Prostate gland (tissue), 2 donors: ENCODE measurements at regions not wholly inside any gene's neighbourhood (a gene's known extent, or its start where the extent isn't known, plus 50 kb on each side); places are given as distances from the start of the nearest gene placed in this dataset.
"Not testable (repeated sequence)": the region's sequence is repeated elsewhere in the genome, so short reads cannot be mapped to it uniquely, and the experiment has no call there.

ENCODE experiments used
- DNase-seq: peaks from one replicate; pipeline ENCODE4 v3.0.0-alpha.2; 2019; ENCODE audit warnings: low spot score
- H3K27ac ChIP-seq, 2 donors: fragments of 200-600 bp; sonication (generic); 2 replicates each; pipeline ENCODE4 v1.5.1; 2017 to 2019
- H3K27me3 ChIP-seq: fragments of 200-600 bp; sonication (generic); replicated peaks from 2 replicates; pipeline ENCODE4 v1.5.1; 2019; ENCODE audit not compliant: insufficient read depth
- H3K36me3 ChIP-seq, 2 donors: fragments of 200-600 bp; sonication (generic); 1 replicate in 1 of 2; 2 replicates in 1 of 2; pipeline versions ENCODE4 v1.5.1 to v1.8.1; 2017 to 2019
- H3K4me1 ChIP-seq: fragments of 200-600 bp; sonication (generic); replicated peaks from 2 replicates; pipeline ENCODE4 v1.5.1; 2019
- H3K4me3 ChIP-seq, 2 donors: fragments of 200-600 bp; sonication (generic); 2 replicates each; pipeline ENCODE4 v1.5.1; 2017 to 2019
- H3K9me3 ChIP-seq: fragments of 200-600 bp; sonication (generic); 2 replicates; pipeline ENCODE4 v1.5.1; 2017
- CTCF ChIP-seq, 4 experiments: fragments of 200-600 bp in 2 of 4; fragments of 450-650 bp in 2 of 4; sonication (generic) in 2 of 4; IDR thresholded peaks; 1 replicate in 3 of 4; 2 replicates in 1 of 4; pipeline ENCODE4 v1.5.1; 2016 to 2019; ENCODE audit warnings: antibody characterized with exemption in 4 of 4, mild to moderate bottlenecking in 2 of 4, moderate library complexity in 2 of 4
- POLR2A ChIP-seq: fragments of 450-650 bp; IDR thresholded peaks from one replicate; pipeline ENCODE4 v1.6.1; 2016; ENCODE audit warnings: antibody characterized with exemption, mild to moderate bottlenecking
- POLR2AphosphoS5 ChIP-seq: sonication (generic); formaldehyde crosslinking; IDR thresholded peaks from one replicate; pipeline ENCODE4 v1.6.1; 2017; ENCODE audit warnings: antibody characterized with exemption
- WGBS: methylation state at CpG from one replicate; pipeline ENCODE4 v1.1.5; 2018; 5-methylcytosine and 5-hydroxymethylcytosine counted together
- intact Hi-C: fragments of 100-400 bp; cut with DNase I; formaldehyde crosslinking; loops from one replicate; pipeline ENCODE4 v1.14.2; 2022

- no peak for TF ChIP-seq CTCF (IDR thresholded peaks at IDR 0.05)
- TF ChIP-seq POLR2AphosphoS5 = no peak
- TF ChIP-seq POLR2A = no peak
- Histone ChIP-seq H3K9me3 (no peaks in the 10 kb centered on the region), H3K36me3 (no peaks in the 10 kb centered on the region), H3K4me1 (no peaks in the 10 kb centered on the region), H3K27me3 (no peaks in the 10 kb centered on the region), H3K27ac (no peak overlapping the region), H3K4me3 (no peak overlapping the region)
- intact Hi-C loops = no loop called here
- DNase-seq = no peak
- 46% methylated on average over 4 of the region's 4 CpGs for WGBS
These were observed 141.2 kb upstream of the LRIG1 start for GRCh38 chr3:66642019-66642418.

GRCh38 chr3:66642484-66642883, 141.7 kb upstream of the LRIG1 start:
- DNase-seq = no peak
- TF ChIP-seq POLR2AphosphoS5 = no peak
- no peak for TF ChIP-seq POLR2A
- TF ChIP-seq CTCF (IDR thresholded peaks at IDR 0.05) = no peak
- intact Hi-C loops = no loop called here
- 39% methylated on average over 3 of the region's 3 CpGs for WGBS
- Histone ChIP-seq H3K27me3 (no peaks in the 10 kb centered on the region), H3K36me3 (no peaks in the 10 kb centered on the region), H3K4me3 (no peak overlapping the region), H3K27ac (no peak overlapping the region), H3K4me1 (no peaks in the 10 kb centered on the region), H3K9me3 (no peaks in the 10 kb centered on the region)

- no peak overlapping the region for H3K27ac ChIP-seq
- no peak for TF ChIP-seq POLR2AphosphoS5
- no peak for TF ChIP-seq POLR2A
- TF ChIP-seq CTCF (IDR thresholded peaks at IDR 0.05) = no peak
- H3K4me3 ChIP-seq = no peak overlapping the region
- no peaks in the 10 kb centered on the region for H3K4me1 ChIP-seq
- intact Hi-C loops = no loop called here
- no peak for DNase-seq
- no peaks in the 10 kb centered on the region for H3K36me3 ChIP-seq
- no peaks in the 10 kb centered on the region for H3K9me3 ChIP-seq
- H3K27me3 ChIP-seq = no peaks in the 10 kb centered on the region
These were observed 143.7 kb upstream of the LRIG1 start for GRCh38 chr3:66644549-66644948.

DNA sequence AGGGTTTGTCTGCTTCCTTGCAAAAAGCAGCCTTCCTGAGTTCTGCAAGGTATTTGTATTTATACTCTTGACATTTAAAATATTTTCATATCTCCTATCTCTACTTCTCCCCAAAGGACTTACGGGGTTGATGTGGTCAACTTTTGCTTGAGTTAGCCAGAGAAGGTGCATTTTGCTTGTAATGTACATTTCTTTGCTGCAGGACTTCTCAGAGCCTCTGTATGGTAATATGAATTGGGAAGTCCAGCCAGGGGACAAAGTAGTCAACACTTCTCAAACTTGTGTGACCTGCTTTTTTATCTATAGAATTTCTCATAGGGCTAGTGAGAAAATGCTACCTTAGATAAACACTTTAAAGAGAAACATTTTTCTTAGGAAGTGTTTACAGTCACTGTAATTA, 148.2 kb upstream of the LRIG1 start:
- Histone ChIP-seq H3K27ac (no peak overlapping the region), H3K36me3 (no peaks in the 10 kb centered on the region), H3K4me3 (no peak overlapping the region), H3K27me3 (no peaks in the 10 kb centered on the region), H3K9me3 (no peaks in the 10 kb centered on the region), H3K4me1 (no peaks in the 10 kb centered on the region)
- TF ChIP-seq CTCF (IDR thresholded peaks at IDR 0.05) (no peak), POLR2AphosphoS5 (no peak), POLR2A (no peak)
- WGBS = 89% methylated on average over 1 of the region's 1 CpG
- intact Hi-C loops = no loop called here
- no peak for DNase-seq

GRCh38 chr3:66651520-66651919, 150.7 kb upstream of the LRIG1 start:
- not testable (repeated sequence) for DNase-seq

DNA sequence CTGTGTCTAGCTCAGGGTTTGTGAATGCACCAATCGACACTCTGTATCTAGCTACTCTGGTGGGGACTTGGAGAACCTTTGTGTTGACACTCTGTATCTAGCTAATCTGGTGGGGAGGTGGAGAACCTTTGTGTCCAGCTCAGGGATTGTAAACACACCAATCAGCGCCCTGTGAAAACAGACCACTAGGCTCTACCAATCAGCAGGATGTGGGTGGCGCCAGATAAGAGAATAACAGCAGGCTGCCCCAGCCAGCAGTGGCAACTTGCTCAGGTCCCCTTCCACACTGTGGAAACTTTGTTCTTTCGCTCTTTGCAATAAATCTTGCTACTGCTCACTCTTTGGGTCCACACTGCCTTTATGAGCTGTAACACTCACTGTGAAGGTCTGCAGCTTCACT, 151.3 kb upstream of the LRIG1 start:
- WGBS = 100% methylated on average over 4 of the region's 4 CpGs
- H3K36me3 ChIP-seq, intact Hi-C loops, H3K4me1 ChIP-seq, H3K4me3 ChIP-seq, H3K27me3 ChIP-seq, DNase-seq, H3K27ac ChIP-seq, H3K9me3 ChIP-seq: not testable (repeated sequence)

More at GRCh38 chr3:66651520-66651919, 150.7 kb upstream of the LRIG1 start:
- H3K27ac ChIP-seq, intact Hi-C loops, H3K27me3 ChIP-seq, H3K4me3 ChIP-seq, H3K4me1 ChIP-seq, H3K36me3 ChIP-seq, H3K9me3 ChIP-seq: not testable (repeated sequence)
- 98% methylated on average over 29 of the region's 29 CpGs for WGBS
